HUES6 (cell line): ENCODE measurements at regions not wholly inside any gene's neighbourhood (a gene's known extent, or its start where the extent isn't known, plus 50 kb on each side); places are given as distances from the start of the nearest gene placed in this dataset.

ENCODE experiments used
- H3K27ac ChIP-seq: 2 replicates; pipeline ENCODE4 v1.7.0; 2013; ENCODE audit warnings: low read depth, mild to moderate bottlenecking, low read length, inconsistent platforms
- H3K27me3 ChIP-seq: 2 replicates; pipeline ENCODE4 v1.6.1; 2013; ENCODE audit warnings: low read length; ENCODE audit not compliant: control insufficient read depth, insufficient read depth
- H3K36me3 ChIP-seq: 2 replicates; pipeline ENCODE4 v1.6.1; 2013; ENCODE audit warnings: low read length; ENCODE audit not compliant: control insufficient read depth, insufficient read depth
- H3K4me1 ChIP-seq: 2 replicates; pipeline ENCODE4 v1.6.1; 2013; ENCODE audit warnings: low read length; ENCODE audit not compliant: control insufficient read depth, insufficient read depth
- H3K4me3 ChIP-seq: 2 replicates; pipeline ENCODE4 v1.5.1; 2013; ENCODE audit warnings: low read depth, low read length
- H3K9ac ChIP-seq: one replicate; pipeline ENCODE4 v1.6.1; 2013; ENCODE audit warnings: mild to moderate bottlenecking, low read length
- H3K9me3 ChIP-seq: 2 replicates; pipeline ENCODE4 v1.6.1; 2013; ENCODE audit warnings: low read depth, low read length; ENCODE audit not compliant: control insufficient read depth, insufficient read depth

DNA sequence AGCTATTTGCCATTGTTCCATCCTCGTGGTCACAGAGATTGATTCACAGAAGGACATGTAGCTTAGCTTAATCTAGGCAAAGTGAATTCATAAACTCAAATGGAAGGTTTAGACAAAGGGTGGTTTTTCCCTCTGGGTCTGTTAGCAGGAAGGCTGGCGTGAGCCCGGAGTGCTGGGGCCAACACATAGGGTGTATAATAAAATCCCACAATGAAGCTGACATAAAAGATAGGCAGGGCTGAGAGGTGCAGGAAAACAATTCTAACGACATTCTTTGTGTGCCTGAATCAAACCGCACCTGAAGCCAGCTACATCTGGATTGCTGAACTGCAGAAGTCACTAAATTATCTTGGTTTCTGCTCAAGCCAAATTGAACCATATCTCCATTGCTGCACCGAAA lies 173.9 kb downstream of the MAF start:
- H3K4me3 ChIP-seq: no peak overlapping the region
- no peak overlapping the region for H3K9ac ChIP-seq
- no peaks in the 10 kb centered on the region for H3K9me3 ChIP-seq
- no peak overlapping the region for H3K27ac ChIP-seq
- no peaks in the 10 kb centered on the region for H3K36me3 ChIP-seq
- no peaks in the 10 kb centered on the region for H3K27me3 ChIP-seq
- peaks cover 14% of the 10 kb centered on the region; the same call in 1 of the 2 replicates for H3K4me1 ChIP-seq

GRCh38 chr16:79422064-79422463 lies 178.5 kb downstream of the MAF start:
- no peak overlapping the region for H3K4me3 ChIP-seq
- H3K36me3 ChIP-seq: no peaks in the 10 kb centered on the region
- H3K27me3 ChIP-seq: no peaks in the 10 kb centered on the region
- peaks cover 10% of the 10 kb centered on the region for H3K4me1 ChIP-seq
- no peak overlapping the region for H3K27ac ChIP-seq
- H3K9me3 ChIP-seq: no peaks in the 10 kb centered on the region
- H3K9ac ChIP-seq: no peak overlapping the region

GRCh38 chr16:79421126-79421525 lies 179.4 kb downstream of the MAF start:
- Histone ChIP-seq H3K36me3 (no peaks in the 10 kb centered on the region), H3K27ac (no peak overlapping the region), H3K4me1 (peaks cover 10% of the 10 kb centered on the region), H3K4me3 (no peak overlapping the region), H3K27me3 (no peaks in the 10 kb centered on the region), H3K9ac (no peak overlapping the region), H3K9me3 (no peaks in the 10 kb centered on the region)

- Histone ChIP-seq H3K36me3 (no peaks in the 10 kb centered on the region), H3K4me3 (no peak overlapping the region), H3K9ac (no peak overlapping the region), H3K27ac (no peak overlapping the region), H3K27me3 (no peaks in the 10 kb centered on the region), H3K4me1 (peaks cover 10% of the 10 kb centered on the region), H3K9me3 (no peaks in the 10 kb centered on the region)
Measured at GRCh38 chr16:79420493-79420892, 180.0 kb downstream of the MAF start.

DNA sequence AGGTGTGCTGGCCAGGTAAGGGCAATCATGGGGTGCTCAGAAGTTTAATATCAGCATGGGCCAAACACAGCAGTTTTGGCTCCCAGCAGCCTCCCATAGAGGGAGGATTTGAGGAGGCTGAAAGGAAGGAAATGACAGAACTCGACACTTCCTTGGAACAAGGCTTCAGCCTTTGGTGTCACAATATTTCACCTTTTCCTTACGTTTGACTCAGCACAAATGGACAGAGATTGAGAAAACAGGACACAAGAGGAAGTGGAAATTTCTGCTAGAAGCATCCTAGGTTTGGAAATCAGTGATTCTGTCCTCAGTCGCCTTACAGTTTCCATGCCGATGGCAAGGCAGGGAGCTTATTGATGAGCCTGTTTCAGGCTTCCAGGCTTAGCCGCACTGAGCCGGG lies 181.4 kb downstream of the MAF start:
- Histone ChIP-seq H3K9me3 (no peaks in the 10 kb centered on the region), H3K4me1 (peaks cover 10% of the 10 kb centered on the region), H3K9ac (no peak overlapping the region), H3K27me3 (no peaks in the 10 kb centered on the region), H3K27ac (no peak overlapping the region), H3K4me3 (no peak overlapping the region), H3K36me3 (no peaks in the 10 kb centered on the region)

GRCh38 chr16:79417601-79418008 lies 182.9 kb downstream of the MAF start:
- H3K4me1 ChIP-seq: peaks cover 14% of the 10 kb centered on the region
- no peak overlapping the region for H3K4me3 ChIP-seq
- no peaks in the 10 kb centered on the region for H3K27me3 ChIP-seq
- no peak overlapping the region for H3K27ac ChIP-seq
- no peak overlapping the region for H3K9ac ChIP-seq
- H3K36me3 ChIP-seq: no peaks in the 10 kb centered on the region
- H3K9me3 ChIP-seq: no peaks in the 10 kb centered on the region

DNA sequence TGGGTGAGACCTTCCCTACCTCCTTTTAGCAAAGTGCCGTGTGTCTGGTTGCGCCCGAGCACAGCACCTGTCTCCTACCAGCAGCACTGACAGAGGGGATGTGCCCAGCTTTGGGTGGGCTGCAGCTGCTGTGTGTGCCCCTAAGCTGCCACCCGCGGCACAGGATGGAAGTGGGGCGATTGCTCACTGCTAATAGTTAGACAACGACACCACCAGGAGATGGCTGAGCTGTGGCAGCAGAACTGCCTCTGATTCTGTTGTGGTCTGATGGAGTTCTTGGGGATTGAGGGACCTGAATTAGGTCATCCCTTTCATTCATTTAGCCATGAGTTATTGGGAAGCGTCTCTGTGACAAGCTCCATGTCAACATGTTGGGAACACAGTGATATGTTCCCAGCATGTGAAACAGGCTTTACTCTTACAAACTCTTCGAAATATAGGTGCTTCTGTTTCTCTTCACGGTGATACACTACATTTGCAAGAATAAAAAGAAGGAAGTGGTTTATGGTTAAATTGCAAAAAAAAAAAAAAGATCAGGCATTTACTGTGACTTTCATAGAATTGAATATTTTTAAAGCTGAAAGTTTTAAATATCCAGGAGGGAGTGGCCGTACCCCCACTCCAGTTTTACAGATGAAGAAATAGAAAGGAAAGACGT lies 184.4 kb downstream of the MAF start:
- Histone ChIP-seq H3K4me1 (peaks cover 29% of the 10 kb centered on the region), H3K27ac (no peak overlapping the region), H3K9ac (no peak overlapping the region), H3K9me3 (no peaks in the 10 kb centered on the region), H3K27me3 (no peaks in the 10 kb centered on the region), H3K36me3 (no peaks in the 10 kb centered on the region), H3K4me3 (no peak overlapping the region)

- no peak overlapping the region for H3K4me3 ChIP-seq
- H3K27me3 ChIP-seq: no peaks in the 10 kb centered on the region
- H3K36me3 ChIP-seq: no peaks in the 10 kb centered on the region
- H3K9ac ChIP-seq: no peak overlapping the region
- no peak overlapping the region for H3K27ac ChIP-seq
- no peaks in the 10 kb centered on the region for H3K9me3 ChIP-seq
- peaks cover 26% of the 10 kb centered on the region for H3K4me1 ChIP-seq
Measured at GRCh38 chr16:79412783-79413225, 187.7 kb downstream of the MAF start.

GRCh38 chr16:79411805-79412204 lies 188.7 kb downstream of the MAF start:
- H3K4me1 ChIP-seq: peaks cover 32% of the 10 kb centered on the region
- no peak overlapping the region for H3K4me3 ChIP-seq
- no peak overlapping the region for H3K9ac ChIP-seq
- no peak overlapping the region for H3K27ac ChIP-seq
- H3K9me3 ChIP-seq: no peaks in the 10 kb centered on the region
- H3K36me3 ChIP-seq: no peaks in the 10 kb centered on the region
- H3K27me3 ChIP-seq: no peaks in the 10 kb centered on the region

DNA sequence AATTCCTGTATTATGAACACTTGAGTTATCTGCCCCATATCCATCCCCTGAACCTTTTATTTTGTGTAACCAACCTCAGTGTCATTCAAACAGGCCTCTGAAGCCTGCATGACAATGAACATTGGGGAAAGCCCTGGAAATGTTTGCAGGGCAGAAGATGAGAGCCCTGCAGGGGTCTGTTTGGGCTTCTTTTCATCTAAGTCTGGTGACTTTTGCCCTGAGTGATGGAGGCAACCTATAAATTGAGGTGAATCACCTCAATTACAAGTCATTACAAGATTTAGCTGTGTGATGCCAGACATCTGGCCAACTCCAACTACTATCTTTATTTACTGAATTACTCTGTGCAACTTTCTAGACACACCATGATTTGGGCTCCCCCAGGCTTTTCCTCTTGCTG lies 189.2 kb downstream of the MAF start:
- Histone ChIP-seq H3K36me3 (no peaks in the 10 kb centered on the region), H3K27me3 (no peaks in the 10 kb centered on the region), H3K27ac (no peak overlapping the region)

DNA sequence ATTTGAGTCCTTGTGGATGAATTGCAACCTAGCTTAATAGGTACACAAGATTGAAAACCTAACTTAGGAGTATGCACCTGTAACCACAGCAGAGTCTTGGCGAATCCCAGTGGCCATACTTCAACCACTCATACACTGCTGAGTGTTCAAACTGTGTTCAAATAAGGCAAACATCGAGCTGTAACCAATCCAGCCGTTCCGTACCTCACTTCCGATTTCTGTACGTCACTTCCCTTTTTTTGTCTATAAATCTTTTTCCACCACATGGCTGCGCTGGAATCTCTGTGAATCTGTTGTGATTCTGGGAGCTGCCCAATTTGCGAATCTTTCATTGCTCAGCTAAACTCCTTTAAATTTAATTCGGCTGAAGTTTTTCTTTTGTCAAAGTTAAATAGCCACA lies 190.6 kb downstream of the MAF start:
- Histone ChIP-seq H3K4me1 (peaks cover 32% of the 10 kb centered on the region), H3K4me3 (no peak overlapping the region), H3K9ac (no peak overlapping the region), H3K27me3 (no peaks in the 10 kb centered on the region), H3K27ac (no peak overlapping the region), H3K9me3 (no peaks in the 10 kb centered on the region), H3K36me3 (no peaks in the 10 kb centered on the region)

More for the DNA sequence above, 189.2 kb downstream of the MAF start:
- Histone ChIP-seq H3K9ac (no peak overlapping the region), H3K4me3 (no peak overlapping the region), H3K4me1 (peaks cover 32% of the 10 kb centered on the region), H3K9me3 (no peaks in the 10 kb centered on the region)
